ENCODE measurements at regions not wholly inside any gene's neighbourhood (a gene's known extent, or its start where the extent isn't known, plus 50 kb on each side); places are given as distances from the start of the nearest gene placed in this dataset.
"Not testable (repeated sequence)": the region's sequence is repeated elsewhere in the genome, so short reads cannot be mapped to it uniquely, and the experiment has no call there.

GRCh38 chr1:224061436-224061835, 52.5 kb upstream of the FBXO28 start:
- DNase-seq: no peak

GRCh38 chr1:224059897-224060427, 53.9 kb upstream of the FBXO28 start:
- no peak for DNase-seq

- no peak for DNase-seq
Measured at GRCh38 chr1:224058303-224058702, 55.6 kb upstream of the FBXO28 start.

GRCh38 chr1:224057461-224058199, 56.3 kb upstream of the FBXO28 start:
- no peak for DNase-seq

GRCh38 chr1:224054611-224055010, 59.3 kb upstream of the FBXO28 start:
- no peak for DNase-seq

GRCh38 chr1:224054012-224054411, 59.9 kb upstream of the FBXO28 start:
- no peak for DNase-seq

GRCh38 chr1:224053456-224053855, 60.5 kb upstream of the FBXO28 start:
- DNase-seq: no peak

GRCh38 chr1:224052772-224053171, 61.1 kb upstream of the FBXO28 start:
- no peak for DNase-seq

GRCh38 chr1:224051782-224052181, 62.1 kb upstream of the FBXO28 start:
- not testable (repeated sequence) for DNase-seq

- no peak for DNase-seq
Measured at GRCh38 chr1:224051086-224051406, 62.9 kb upstream of the FBXO28 start.

GRCh38 chr1:224047538-224047937, 66.4 kb upstream of the FBXO28 start:
- DNase-seq: no peak

- no peak for DNase-seq
Measured at GRCh38 chr1:224045556-224045955, 68.4 kb upstream of the FBXO28 start.

GRCh38 chr1:224044420-224044819, 69.5 kb upstream of the FBXO28 start:
- no peak for DNase-seq

GRCh38 chr1:224042557-224043118, 71.3 kb upstream of the FBXO28 start:
- DNase-seq: no peak

- DNase-seq: no peak
Measured at GRCh38 chr1:224041032-224041431, 72.9 kb upstream of the FBXO28 start.

GRCh38 chr1:224040423-224040822, 73.5 kb upstream of the FBXO28 start:
- not testable (repeated sequence) for DNase-seq

GRCh38 chr1:224040006-224040405, 73.9 kb upstream of the FBXO28 start:
- not testable (repeated sequence) for DNase-seq

- DNase-seq: not testable (repeated sequence)
Measured at GRCh38 chr1:224038832-224039231, 75.1 kb upstream of the FBXO28 start.

GRCh38 chr1:224037362-224037761, 76.5 kb upstream of the FBXO28 start:
- not testable (repeated sequence) for DNase-seq

- not testable (repeated sequence) for DNase-seq
Measured at GRCh38 chr1:224032608-224033276, 81.2 kb upstream of the FBXO28 start.

- DNase-seq: not testable (repeated sequence)
Measured at GRCh38 chr1:224031986-224032385, 81.9 kb upstream of the FBXO28 start.

- not testable (repeated sequence) for DNase-seq
Measured at GRCh38 chr1:224030257-224030656, 83.7 kb upstream of the FBXO28 start.

GRCh38 chr1:224029286-224030025, 84.5 kb upstream of the FBXO28 start:
- DNase-seq: not testable (repeated sequence)
